ENCODE measurements at regions not wholly inside any gene's neighbourhood (a gene's known extent, or its start where the extent isn't known, plus 50 kb on each side); places are given as distances from the start of the nearest gene placed in this dataset.

- ChIA-PET POLR2A (no interaction called here), CTCF (interaction anchor here (1.3 kb wide), 1 partner anchor 163 kb away, joined by 3 read pairs; no protein-coding TSS in a partner anchor)
- TF ChIP-seq CTCF (IDR thresholded peaks at IDR 0.05; ENCODE audit: control extremely low read depth, extremely low read depth, low read depth, missing control alignments), result no peak
- no peak for DNase-seq (ENCODE audit: extremely low spot score)
Measured at GRCh38 chr13:109968876-109969577, 182.6 kb upstream of the IRS2 start.

GRCh38 chr13:109963960-109964563 is 177.7 kb upstream of the IRS2 start:
- CTCF ChIA-PET, result no interaction called here
- DNase-seq (ENCODE audit: extremely low spot score), result no peak
- POLR2A ChIA-PET, result no interaction called here
- TF ChIP-seq CTCF (IDR thresholded peaks at IDR 0.05; ENCODE audit: control extremely low read depth, extremely low read depth, low read depth, missing control alignments), result no peak

- no peak for TF ChIP-seq CTCF (IDR thresholded peaks at IDR 0.05; ENCODE audit: control extremely low read depth, extremely low read depth, low read depth, missing control alignments)
- DNase-seq (ENCODE audit: extremely low spot score), result no peak
- POLR2A ChIA-PET, result no interaction called here
- CTCF ChIA-PET, result no interaction called here
Measured at GRCh38 chr13:109963384-109963783, 177.0 kb upstream of the IRS2 start.

- CTCF ChIA-PET, result interaction anchor here (1.2 to 1.3 kb wide), 2 partner anchors 8 to 12 kb away, joined by 3 to 6 read pairs; no protein-coding TSS in a partner anchor
- no peak for TF ChIP-seq CTCF (IDR thresholded peaks at IDR 0.05; ENCODE audit: control extremely low read depth, extremely low read depth, low read depth, missing control alignments)
- DNase-seq (ENCODE audit: extremely low spot score), result no peak
- POLR2A ChIA-PET, result no interaction called here
Measured at GRCh38 chr13:109959903-109960302, 173.5 kb upstream of the IRS2 start.

- CTCF ChIA-PET, result no interaction called here
- POLR2A ChIA-PET, result no interaction called here
- no peak for DNase-seq (ENCODE audit: extremely low spot score)
- TF ChIP-seq CTCF (IDR thresholded peaks at IDR 0.05; ENCODE audit: control extremely low read depth, extremely low read depth, low read depth, missing control alignments), result no peak
Measured at GRCh38 chr13:109957875-109958274, 171.5 kb upstream of the IRS2 start.

- ChIA-PET POLR2A (no interaction called here), CTCF (interaction anchor here (0.9 to 1.2 kb wide), 2 partner anchors 9 to 22 kb away, joined by 3 read pairs; no protein-coding TSS in a partner anchor)
- TF ChIP-seq CTCF (IDR thresholded peaks at IDR 0.05; ENCODE audit: control extremely low read depth, extremely low read depth, low read depth, missing control alignments), result no peak
- DNase-seq (ENCODE audit: extremely low spot score), result no peak
Measured at GRCh38 chr13:109955598-109955997, 169.2 kb upstream of the IRS2 start.

Measured in GM10248 (cell line).